GM12878 (cell line): ENCODE measurements at regions not wholly inside any gene's neighbourhood (a gene's known extent, or its start where the extent isn't known, plus 50 kb on each side); places are given as distances from the start of the nearest gene placed in this dataset.

Source experiments
- ASH2L ChIP-seq: fragments of 300-600, 200-600 bp; sonication (generic); IDR thresholded peaks from 2 replicates; pipeline ENCODE4 v1.6.1; 2017; ENCODE audit warnings: low read depth, mild to moderate bottlenecking, borderline replicate concordance
- BACH1 ChIP-seq: fragments of 450-650 bp; IDR thresholded peaks from 2 replicates; pipeline ENCODE4 v1.6.1; 2017; ENCODE audit warnings: mild to moderate bottlenecking, borderline replicate concordance
- EP300 ChIP-seq, 2 experiments: fragments of 150-350 bp in 1 of 2; IDR thresholded peaks; 2 replicates each; pipeline ENCODE4 v1.6.1; 2011 to 2012; ENCODE audit warnings: low read depth in 2 of 2, low read length in 2 of 2, borderline replicate concordance in 1 of 2, improper control_type of control experiment in 1 of 2, inconsistent platforms in 1 of 2; ENCODE audit not compliant: control insufficient read depth in 1 of 2
- RAD21 ChIP-seq: IDR thresholded peaks from 2 replicates; pipeline ENCODE4 v1.6.1; 2011; ENCODE audit warnings: mild to moderate bottlenecking, low read depth, low read length, moderate library complexity; ENCODE audit not compliant: insufficient read depth
- RBBP5 ChIP-seq: fragments of 200-600 bp; sonication (generic); conservative IDR thresholded peaks from 2 replicates; pipeline ENCODE4 v1.6.1; 2016
- TCF7 ChIP-seq: IDR thresholded peaks from 2 replicates; pipeline ENCODE4 v1.6.1; 2014; ENCODE audit warnings: antibody characterized with exemption, borderline replicate concordance
- ZSCAN29 ChIP-seq: fragments of 450-650 bp; IDR thresholded peaks from 2 replicates; pipeline ENCODE4 v1.6.1; 2017; ENCODE audit warnings: mild to moderate bottlenecking, moderate library complexity
- TF ChIP-seq, protein P1 (sequence below): fragments of 450-650 bp; IDR thresholded peaks from 2 replicates; pipeline ENCODE4 v1.6.1; 2017; ENCODE audit warnings: antibody characterized with exemption, mild to moderate bottlenecking, moderate library complexity
- TF ChIP-seq, protein P2 (sequence below): IDR thresholded peaks from 2 replicates; pipeline ENCODE4 v1.6.1; 2011; ENCODE audit warnings: mild to moderate bottlenecking, low read depth, low read length, moderate library complexity; ENCODE audit not compliant: insufficient replicate concordance
- TF ChIP-seq, protein P3 (sequence below), 3 experiments: IDR thresholded peaks in 2 of 3; conservative IDR thresholded peaks in 1 of 3; 2 replicates each; pipeline ENCODE4 v1.5.1; 2011; ENCODE audit warnings: low read depth in 3 of 3, low read length in 3 of 3, mild to moderate bottlenecking in 3 of 3, control low read depth in 2 of 3, moderate library complexity in 2 of 3, inconsistent platforms in 1 of 3, mixed read lengths in 1 of 3; ENCODE audit not compliant: control insufficient read depth in 2 of 3, insufficient read depth in 1 of 3; ENCODE audit errors: extremely low read depth in 1 of 3
- TF ChIP-seq, protein P4 (sequence below): IDR thresholded peaks from 2 replicates; pipeline ENCODE4 v1.6.1; 2012; ENCODE audit warnings: low read depth, low read length, improper control_type of control experiment
- TF ChIP-seq, protein P5 (sequence below): IDR thresholded peaks from 2 replicates; pipeline ENCODE4 v1.6.1; 2012; ENCODE audit warnings: low read depth, low read length, improper control_type of control experiment
- TF ChIP-seq, protein P6 (sequence below): fragments of 450-650 bp; IDR thresholded peaks from 2 replicates; pipeline ENCODE4 v1.6.1; 2017; ENCODE audit warnings: borderline replicate concordance

DNA sequence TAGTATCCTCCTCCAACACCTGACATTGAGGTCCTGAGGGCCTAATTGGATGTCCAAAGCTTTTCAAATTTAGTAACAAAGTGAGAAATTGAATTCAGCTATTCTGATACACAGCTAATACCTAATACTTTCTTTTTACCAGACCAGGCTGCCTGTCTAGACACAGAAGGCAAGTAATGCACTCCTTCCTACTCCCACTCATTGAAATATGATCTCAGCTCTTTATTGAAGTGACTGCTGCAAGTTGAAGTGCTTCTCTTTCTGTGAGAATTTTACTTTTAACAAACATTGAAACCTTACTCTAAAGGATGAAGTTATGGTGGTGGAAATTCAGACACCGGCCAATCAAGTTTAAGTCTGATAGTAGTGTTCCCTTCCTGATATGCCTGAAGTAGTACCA is 90.8 kb upstream of the OGFRL1 start (continued):
- TF ChIP-seq, protein P1, sequence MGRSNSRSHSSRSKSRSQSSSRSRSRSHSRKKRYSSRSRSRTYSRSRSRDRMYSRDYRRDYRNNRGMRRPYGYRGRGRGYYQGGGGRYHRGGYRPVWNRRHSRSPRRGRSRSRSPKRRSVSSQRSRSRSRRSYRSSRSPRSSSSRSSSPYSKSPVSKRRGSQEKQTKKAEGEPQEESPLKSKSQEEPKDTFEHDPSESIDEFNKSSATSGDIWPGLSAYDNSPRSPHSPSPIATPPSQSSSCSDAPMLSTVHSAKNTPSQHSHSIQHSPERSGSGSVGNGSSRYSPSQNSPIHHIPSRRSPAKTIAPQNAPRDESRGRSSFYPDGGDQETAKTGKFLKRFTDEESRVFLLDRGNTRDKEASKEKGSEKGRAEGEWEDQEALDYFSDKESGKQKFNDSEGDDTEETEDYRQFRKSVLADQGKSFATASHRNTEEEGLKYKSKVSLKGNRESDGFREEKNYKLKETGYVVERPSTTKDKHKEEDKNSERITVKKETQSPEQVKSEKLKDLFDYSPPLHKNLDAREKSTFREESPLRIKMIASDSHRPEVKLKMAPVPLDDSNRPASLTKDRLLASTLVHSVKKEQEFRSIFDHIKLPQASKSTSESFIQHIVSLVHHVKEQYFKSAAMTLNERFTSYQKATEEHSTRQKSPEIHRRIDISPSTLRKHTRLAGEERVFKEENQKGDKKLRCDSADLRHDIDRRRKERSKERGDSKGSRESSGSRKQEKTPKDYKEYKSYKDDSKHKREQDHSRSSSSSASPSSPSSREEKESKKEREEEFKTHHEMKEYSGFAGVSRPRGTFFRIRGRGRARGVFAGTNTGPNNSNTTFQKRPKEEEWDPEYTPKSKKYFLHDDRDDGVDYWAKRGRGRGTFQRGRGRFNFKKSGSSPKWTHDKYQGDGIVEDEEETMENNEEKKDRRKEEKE = no peak
- TF ChIP-seq, protein P2, sequence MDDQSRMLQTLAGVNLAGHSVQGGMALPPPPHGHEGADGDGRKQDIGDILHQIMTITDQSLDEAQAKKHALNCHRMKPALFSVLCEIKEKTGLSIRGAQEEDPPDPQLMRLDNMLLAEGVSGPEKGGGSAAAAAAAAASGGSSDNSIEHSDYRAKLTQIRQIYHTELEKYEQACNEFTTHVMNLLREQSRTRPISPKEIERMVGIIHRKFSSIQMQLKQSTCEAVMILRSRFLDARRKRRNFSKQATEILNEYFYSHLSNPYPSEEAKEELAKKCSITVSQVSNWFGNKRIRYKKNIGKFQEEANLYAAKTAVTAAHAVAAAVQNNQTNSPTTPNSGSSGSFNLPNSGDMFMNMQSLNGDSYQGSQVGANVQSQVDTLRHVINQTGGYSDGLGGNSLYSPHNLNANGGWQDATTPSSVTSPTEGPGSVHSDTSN = no peak
- TF ChIP-seq, protein P3, sequence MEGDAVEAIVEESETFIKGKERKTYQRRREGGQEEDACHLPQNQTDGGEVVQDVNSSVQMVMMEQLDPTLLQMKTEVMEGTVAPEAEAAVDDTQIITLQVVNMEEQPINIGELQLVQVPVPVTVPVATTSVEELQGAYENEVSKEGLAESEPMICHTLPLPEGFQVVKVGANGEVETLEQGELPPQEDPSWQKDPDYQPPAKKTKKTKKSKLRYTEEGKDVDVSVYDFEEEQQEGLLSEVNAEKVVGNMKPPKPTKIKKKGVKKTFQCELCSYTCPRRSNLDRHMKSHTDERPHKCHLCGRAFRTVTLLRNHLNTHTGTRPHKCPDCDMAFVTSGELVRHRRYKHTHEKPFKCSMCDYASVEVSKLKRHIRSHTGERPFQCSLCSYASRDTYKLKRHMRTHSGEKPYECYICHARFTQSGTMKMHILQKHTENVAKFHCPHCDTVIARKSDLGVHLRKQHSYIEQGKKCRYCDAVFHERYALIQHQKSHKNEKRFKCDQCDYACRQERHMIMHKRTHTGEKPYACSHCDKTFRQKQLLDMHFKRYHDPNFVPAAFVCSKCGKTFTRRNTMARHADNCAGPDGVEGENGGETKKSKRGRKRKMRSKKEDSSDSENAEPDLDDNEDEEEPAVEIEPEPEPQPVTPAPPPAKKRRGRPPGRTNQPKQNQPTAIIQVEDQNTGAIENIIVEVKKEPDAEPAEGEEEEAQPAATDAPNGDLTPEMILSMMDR (IDR thresholded peaks at IDR 0.05 in 2 of 3, conservative IDR thresholded peaks at IDR 0.05 in 1 of 3; ENCODE audit: control insufficient read depth in 2 of 3, extremely low read depth in 1 of 3, insufficient read depth in 1 of 3, low read depth in 3 of 3, low read length in 3 of 3) = no peak
- no peak for TF ChIP-seq RAD21
- TF ChIP-seq BACH1 = no peak
- TF ChIP-seq ZSCAN29 = no peak
- TF ChIP-seq, protein P4, sequence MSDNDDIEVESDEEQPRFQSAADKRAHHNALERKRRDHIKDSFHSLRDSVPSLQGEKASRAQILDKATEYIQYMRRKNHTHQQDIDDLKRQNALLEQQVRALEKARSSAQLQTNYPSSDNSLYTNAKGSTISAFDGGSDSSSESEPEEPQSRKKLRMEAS = no peak
- TF ChIP-seq, protein P5, sequence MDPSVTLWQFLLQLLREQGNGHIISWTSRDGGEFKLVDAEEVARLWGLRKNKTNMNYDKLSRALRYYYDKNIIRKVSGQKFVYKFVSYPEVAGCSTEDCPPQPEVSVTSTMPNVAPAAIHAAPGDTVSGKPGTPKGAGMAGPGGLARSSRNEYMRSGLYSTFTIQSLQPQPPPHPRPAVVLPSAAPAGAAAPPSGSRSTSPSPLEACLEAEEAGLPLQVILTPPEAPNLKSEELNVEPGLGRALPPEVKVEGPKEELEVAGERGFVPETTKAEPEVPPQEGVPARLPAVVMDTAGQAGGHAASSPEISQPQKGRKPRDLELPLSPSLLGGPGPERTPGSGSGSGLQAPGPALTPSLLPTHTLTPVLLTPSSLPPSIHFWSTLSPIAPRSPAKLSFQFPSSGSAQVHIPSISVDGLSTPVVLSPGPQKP = no peak
- TF ChIP-seq EP300 (IDR thresholded peaks at IDR 0.05; ENCODE audit: borderline replicate concordance in 1 of 2, control insufficient read depth in 1 of 2, low read depth in 2 of 2, low read length in 2 of 2) = no peak
- no peak for TF ChIP-seq ASH2L
- TF ChIP-seq TCF7 = no peak
- TF ChIP-seq, protein P6, sequence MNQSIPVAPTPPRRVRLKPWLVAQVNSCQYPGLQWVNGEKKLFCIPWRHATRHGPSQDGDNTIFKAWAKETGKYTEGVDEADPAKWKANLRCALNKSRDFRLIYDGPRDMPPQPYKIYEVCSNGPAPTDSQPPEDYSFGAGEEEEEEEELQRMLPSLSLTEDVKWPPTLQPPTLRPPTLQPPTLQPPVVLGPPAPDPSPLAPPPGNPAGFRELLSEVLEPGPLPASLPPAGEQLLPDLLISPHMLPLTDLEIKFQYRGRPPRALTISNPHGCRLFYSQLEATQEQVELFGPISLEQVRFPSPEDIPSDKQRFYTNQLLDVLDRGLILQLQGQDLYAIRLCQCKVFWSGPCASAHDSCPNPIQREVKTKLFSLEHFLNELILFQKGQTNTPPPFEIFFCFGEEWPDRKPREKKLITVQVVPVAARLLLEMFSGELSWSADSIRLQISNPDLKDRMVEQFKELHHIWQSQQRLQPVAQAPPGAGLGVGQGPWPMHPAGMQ = no peak
- TF ChIP-seq RBBP5 = no peak
